GM13976 (cell line): ENCODE measurements at regions not wholly inside any gene's neighbourhood (a gene's known extent, or its start where the extent isn't known, plus 50 kb on each side); places are given as distances from the start of the nearest gene placed in this dataset.

Experiments used
- DNase-seq: peaks from one replicate; pipeline ENCODE4 v3.0.0; 2012; ENCODE audit warnings: low spot score
- in situ Hi-C: fragments of 300-500 bp; cut with MboI; formaldehyde crosslinking; loops from one replicate; pipeline ENCODE4 v1.12.0; 2022; ENCODE audit warnings: low sequenced_read_pairs, mixed read lengths, inconsistent platforms; ENCODE audit not compliant: unreplicated experiment
- TF ChIP-seq, protein P1 (sequence below): IDR thresholded peaks from 2 replicates; pipeline ENCODE4 v1.5.1; 2012; ENCODE audit warnings: borderline replicate concordance, mild to moderate bottlenecking; ENCODE audit not compliant: insufficient read depth; ENCODE audit errors: extremely low read depth, missing control alignments, control extremely low read depth

DNA sequence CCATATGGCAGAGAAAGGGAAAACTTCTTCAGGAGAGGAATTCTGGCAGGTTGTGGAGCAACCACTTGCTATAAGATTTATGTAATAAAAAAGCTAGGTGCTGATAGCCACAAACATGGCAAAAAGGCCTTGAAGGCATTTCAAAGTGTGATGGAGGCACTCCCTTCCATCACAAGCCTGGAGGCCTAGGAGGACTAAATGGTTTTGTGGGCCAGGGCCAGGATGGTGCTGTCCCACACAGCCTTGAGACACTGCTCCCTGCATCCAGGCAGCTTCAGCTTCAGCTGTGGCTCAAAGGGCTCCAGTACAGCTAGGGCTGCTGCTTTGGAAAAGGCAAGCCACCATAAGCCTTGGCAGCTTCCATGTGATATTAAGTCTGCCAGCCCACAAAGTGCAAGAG, 632.8 kb downstream of the BRINP1 start:
- in situ Hi-C loops: no loop called here
- no peak for DNase-seq
- TF ChIP-seq, protein P1, sequence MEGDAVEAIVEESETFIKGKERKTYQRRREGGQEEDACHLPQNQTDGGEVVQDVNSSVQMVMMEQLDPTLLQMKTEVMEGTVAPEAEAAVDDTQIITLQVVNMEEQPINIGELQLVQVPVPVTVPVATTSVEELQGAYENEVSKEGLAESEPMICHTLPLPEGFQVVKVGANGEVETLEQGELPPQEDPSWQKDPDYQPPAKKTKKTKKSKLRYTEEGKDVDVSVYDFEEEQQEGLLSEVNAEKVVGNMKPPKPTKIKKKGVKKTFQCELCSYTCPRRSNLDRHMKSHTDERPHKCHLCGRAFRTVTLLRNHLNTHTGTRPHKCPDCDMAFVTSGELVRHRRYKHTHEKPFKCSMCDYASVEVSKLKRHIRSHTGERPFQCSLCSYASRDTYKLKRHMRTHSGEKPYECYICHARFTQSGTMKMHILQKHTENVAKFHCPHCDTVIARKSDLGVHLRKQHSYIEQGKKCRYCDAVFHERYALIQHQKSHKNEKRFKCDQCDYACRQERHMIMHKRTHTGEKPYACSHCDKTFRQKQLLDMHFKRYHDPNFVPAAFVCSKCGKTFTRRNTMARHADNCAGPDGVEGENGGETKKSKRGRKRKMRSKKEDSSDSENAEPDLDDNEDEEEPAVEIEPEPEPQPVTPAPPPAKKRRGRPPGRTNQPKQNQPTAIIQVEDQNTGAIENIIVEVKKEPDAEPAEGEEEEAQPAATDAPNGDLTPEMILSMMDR: no peak

DNA sequence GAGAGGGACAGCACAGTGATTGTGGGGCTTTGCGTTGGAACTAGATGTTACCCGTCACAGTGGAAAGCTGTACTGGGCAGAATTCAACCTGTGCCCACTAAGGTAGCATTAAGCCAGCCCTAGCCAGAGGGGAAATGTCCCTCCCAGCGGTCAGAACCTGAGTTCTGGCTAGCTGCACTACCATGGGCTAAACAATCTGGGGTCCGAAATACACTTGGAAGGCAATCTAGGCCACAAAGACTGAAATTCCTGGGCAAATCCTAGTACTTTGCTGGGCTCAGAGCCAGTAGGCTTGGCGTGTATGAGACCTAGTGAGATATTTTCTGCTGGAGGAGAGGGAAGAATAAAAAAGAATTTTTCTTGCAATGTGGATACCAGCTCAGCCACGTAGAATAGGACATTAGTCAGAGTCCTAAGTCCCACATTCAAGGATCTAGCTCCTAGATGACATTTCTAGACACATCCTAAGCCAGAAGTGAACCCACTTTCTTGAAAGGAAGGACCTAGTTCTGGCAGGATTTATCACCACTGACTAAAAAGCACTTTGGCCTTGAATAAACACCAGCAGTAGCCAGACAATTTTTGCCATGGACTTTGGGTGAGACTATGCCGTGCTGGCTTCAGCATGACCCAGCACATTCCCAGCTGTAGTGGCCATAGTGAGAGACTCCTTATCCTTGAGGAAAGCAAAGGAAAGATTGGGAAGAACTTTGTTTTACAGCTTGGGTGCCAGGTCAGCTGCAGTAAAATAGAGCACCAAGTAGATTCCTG, 618.0 kb downstream of the BRINP1 start:
- in situ Hi-C loops: no loop called here
- DNase-seq: no peak
- TF ChIP-seq, protein P1: no peak

- in situ Hi-C loops: no loop called here
- TF ChIP-seq, protein P1: no peak
- no peak for DNase-seq
Observed at GRCh38 chr9:118751848-118752223, 617.4 kb downstream of the BRINP1 start.

DNA sequence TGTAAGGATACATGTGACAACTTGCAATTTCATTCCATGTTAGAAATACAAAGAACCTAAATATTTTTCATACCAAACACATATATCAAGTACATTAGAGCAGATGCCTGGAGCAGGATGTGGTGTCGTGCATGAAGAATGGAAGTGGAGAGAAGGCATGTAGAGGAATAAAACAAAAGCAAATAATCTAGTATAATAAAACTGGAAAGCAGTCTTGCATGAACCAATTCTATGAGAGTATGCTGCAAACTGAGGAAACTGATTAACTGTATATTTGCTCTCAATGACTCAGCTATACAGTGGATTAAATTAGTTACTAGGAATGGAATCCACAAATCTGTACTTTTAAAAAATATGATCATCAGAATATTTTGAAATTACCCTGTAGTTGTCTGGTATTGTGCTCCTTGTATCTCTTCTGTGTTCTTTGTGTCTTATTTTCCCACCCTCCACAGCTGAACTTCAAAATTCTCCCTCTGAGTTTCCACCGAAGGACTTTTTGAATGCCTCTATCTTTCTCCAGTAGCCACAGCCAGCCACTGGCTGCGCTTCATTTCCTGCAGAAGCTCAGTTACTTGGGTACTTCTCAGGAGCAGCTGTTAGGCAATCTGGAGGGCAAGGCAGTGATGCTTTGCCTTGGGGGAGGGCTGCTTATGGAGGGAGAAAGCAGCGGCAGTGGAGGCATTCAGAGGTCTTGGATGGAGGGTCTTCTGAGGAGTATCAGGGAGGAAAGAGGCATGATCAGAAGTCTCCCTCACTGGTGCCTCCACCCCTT, 608.0 kb downstream of the BRINP1 start:
- no peak for DNase-seq
- TF ChIP-seq, protein P1: no peak
- in situ Hi-C loops: no loop called here

GRCh38 chr9:118767571-118767970, 601.7 kb downstream of the BRINP1 start:
- DNase-seq: no peak
- in situ Hi-C loops: no loop called here
- TF ChIP-seq, protein P1: no peak

- no peak for DNase-seq
- in situ Hi-C loops: no loop called here
Observed at GRCh38 chr9:118782790-118783463, 586.3 kb downstream of the BRINP1 start.

More at GRCh38 chr9:118782790-118783463, 586.3 kb downstream of the BRINP1 start:
- TF ChIP-seq, protein P1: no peak
